ENCODE measurements at regions not wholly inside any gene's neighbourhood (a gene's known extent, or its start where the extent isn't known, plus 50 kb on each side); places are given as distances from the start of the nearest gene placed in this dataset.

DNA sequence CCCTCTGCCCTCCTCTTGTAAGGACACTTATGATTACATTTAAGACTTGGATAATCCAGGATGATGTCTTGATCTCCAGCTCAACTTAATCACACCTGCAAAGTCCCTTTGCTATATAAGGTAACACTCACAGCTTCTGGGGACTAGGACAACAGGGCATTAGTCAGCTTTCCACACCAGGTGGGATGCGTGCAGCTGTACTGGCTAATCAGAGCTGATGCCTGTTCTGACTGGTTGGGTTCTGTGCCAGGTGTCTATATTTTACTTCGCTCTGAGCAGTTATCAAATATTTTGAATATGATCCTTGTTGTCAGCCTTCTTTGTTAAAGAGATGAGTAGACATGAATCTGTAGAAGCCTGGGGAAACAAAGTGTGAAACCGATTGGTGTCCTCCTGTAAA is 115.5 kb upstream of the ATP8B1 start:
- ATAC-seq (no peak), DNase-seq (no peak)
- H3K4me1 ChIP-seq, result no peaks in the 10 kb centered on the region
- H3K4me3 ChIP-seq, result no peak overlapping the region
- WGBS (ENCODE audit: insufficient coverage, low coverage, low lambda C conversion rate, missing lambda C conversion rate), result 68% methylated on average over 2 of the region's 3 CpGs
- intact Hi-C loops (cut with DNase I), result no loop called here
- H3K27me3 ChIP-seq, result no peaks in the 10 kb centered on the region
- no peaks in the 10 kb centered on the region for H3K9me3 ChIP-seq
- H3K27ac ChIP-seq, result no peak overlapping the region
- H3K36me3 ChIP-seq, result no peaks in the 10 kb centered on the region
- TF ChIP-seq POLR2A (IDR thresholded peaks at IDR 0.05), result no peak
- TF ChIP-seq, protein P1, sequence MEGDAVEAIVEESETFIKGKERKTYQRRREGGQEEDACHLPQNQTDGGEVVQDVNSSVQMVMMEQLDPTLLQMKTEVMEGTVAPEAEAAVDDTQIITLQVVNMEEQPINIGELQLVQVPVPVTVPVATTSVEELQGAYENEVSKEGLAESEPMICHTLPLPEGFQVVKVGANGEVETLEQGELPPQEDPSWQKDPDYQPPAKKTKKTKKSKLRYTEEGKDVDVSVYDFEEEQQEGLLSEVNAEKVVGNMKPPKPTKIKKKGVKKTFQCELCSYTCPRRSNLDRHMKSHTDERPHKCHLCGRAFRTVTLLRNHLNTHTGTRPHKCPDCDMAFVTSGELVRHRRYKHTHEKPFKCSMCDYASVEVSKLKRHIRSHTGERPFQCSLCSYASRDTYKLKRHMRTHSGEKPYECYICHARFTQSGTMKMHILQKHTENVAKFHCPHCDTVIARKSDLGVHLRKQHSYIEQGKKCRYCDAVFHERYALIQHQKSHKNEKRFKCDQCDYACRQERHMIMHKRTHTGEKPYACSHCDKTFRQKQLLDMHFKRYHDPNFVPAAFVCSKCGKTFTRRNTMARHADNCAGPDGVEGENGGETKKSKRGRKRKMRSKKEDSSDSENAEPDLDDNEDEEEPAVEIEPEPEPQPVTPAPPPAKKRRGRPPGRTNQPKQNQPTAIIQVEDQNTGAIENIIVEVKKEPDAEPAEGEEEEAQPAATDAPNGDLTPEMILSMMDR (IDR thresholded peaks at IDR 0.05), result no peak

DNA sequence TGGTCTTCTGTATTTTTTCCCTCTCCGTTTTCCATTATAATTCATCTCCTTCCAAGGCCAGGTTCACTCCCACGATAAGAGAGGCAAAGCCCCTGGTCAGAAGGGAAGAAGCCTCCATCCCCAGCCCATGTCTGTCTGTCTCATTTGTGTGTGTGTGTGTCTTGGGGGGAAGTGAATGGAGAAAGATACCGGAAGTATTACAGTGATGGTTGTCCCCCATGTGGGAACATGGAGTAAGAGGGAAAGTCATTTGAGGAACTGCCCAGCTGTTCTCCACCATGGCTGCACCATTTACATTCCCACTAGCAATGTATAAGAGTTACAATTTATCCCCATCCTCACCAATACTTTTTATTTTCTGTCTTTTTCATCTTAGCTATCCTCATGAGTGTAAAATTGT is 113.6 kb upstream of the ATP8B1 start:
- TF ChIP-seq POLR2A (IDR thresholded peaks at IDR 0.05), result no peak
- TF ChIP-seq, protein P1 (IDR thresholded peaks at IDR 0.05), result no peak
- H3K27me3 ChIP-seq, result no peaks in the 10 kb centered on the region
- 65% methylated on average over 3 of the region's 3 CpGs for WGBS (ENCODE audit: insufficient coverage, low coverage, low lambda C conversion rate, missing lambda C conversion rate)
- no peak overlapping the region for H3K27ac ChIP-seq
- H3K9me3 ChIP-seq, result no peaks in the 10 kb centered on the region
- no peaks in the 10 kb centered on the region for H3K36me3 ChIP-seq
- H3K4me1 ChIP-seq, result no peaks in the 10 kb centered on the region
- peak in 1 of 4 donors; percentile 20 for ATAC-seq
- intact Hi-C loops (cut with DNase I), result no loop called here
- H3K4me3 ChIP-seq, result no peak overlapping the region
- no peak for DNase-seq

DNA sequence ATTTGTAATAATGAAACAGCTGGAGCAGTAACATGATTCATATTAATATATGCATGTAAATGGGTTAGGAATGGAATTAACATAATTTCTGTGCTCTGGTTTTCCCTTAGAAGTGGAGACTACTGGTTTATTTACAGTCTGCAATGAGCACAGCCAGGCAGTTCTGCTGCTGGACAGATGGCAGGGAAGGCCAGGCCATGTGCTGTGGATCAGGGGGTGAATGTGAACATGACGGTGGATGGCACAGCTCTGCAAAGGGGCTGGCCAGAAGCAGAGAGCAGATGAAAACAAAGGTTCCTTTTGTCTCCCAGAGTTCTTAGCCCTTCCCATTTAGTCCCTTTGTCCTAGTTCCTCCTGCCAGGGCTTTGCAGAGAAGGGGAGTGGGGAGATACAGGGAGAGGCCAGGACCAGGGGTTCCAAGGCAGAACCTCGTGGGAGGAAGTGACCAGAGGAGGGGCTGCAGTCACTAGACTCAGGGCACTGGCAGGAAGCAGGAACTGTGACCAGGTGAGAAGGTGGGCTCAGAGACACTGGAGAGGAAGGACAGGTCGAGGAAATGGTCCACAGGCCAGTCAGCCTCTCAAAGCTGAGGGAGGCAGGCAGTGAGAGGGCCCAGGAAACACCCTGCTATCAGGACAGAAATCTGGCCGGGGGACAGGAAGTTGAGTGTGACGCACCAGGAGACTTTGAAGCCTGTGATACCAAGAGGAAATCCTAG is 112.9 kb upstream of the ATP8B1 start:
- H3K27ac ChIP-seq, result no peak overlapping the region
- no peak for DNase-seq

DNA sequence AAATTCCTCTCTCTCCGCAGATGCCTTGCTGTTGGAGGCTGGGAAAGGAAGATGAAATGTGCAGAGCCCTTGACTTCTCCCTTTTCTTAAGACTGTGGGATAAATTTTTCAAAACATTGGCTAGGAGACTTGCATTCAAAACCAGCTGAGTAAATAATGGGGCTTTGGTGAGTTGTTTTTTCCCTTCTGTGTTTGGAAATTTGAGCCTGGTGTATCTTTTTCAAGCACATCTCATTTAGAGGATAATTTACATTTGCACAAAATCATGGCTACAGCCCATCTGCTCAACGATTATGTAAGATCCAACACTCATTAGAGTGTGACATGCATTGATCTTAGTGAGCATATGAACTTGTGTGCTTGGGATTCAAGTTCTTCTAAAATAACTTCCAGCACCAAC is 112.1 kb upstream of the ATP8B1 start:
- ATAC-seq, result no peak
- no peaks in the 10 kb centered on the region for H3K36me3 ChIP-seq
- whole genome bisulfite sequencing (ENCODE audit: insufficient coverage, low coverage, low lambda C conversion rate, missing lambda C conversion rate), result 59% methylated on average over 2 of the region's 2 CpGs

More for the DNA sequence above, 112.9 kb upstream of the ATP8B1 start:
- no peaks in the 10 kb centered on the region for H3K27me3 ChIP-seq
- intact Hi-C loops (cut with DNase I), result no loop called here
- peak in 2 of 4 donors; percentile 16 to 17 for ATAC-seq
- H3K4me3 ChIP-seq, result no peak overlapping the region
- H3K9me3 ChIP-seq, result no peaks in the 10 kb centered on the region
- H3K4me1 ChIP-seq, result no peaks in the 10 kb centered on the region
- no peaks in the 10 kb centered on the region for H3K36me3 ChIP-seq
- WGBS (ENCODE audit: insufficient coverage, low coverage, low lambda C conversion rate, missing lambda C conversion rate), result 50% methylated on average over 5 of the region's 5 CpGs
- no peak for TF ChIP-seq POLR2A (IDR thresholded peaks at IDR 0.05)
- TF ChIP-seq, protein P1 (IDR thresholded peaks at IDR 0.05), result no peak

More for the DNA sequence above, 112.1 kb upstream of the ATP8B1 start:
- DNase-seq, result no peak
- Histone ChIP-seq H3K9me3 (no peaks in the 10 kb centered on the region), H3K4me1 (no peaks in the 10 kb centered on the region), H3K27me3 (no peaks in the 10 kb centered on the region), H3K27ac (no peak overlapping the region), H3K4me3 (no peak overlapping the region)
- TF ChIP-seq POLR2A (IDR thresholded peaks at IDR 0.05), result no peak
- TF ChIP-seq, protein P1 (IDR thresholded peaks at IDR 0.05), result no peak
- intact Hi-C loops (cut with DNase I), result no loop called here
